Chondrocyte (in vitro differentiated cells): ENCODE measurements at regions not wholly inside any gene's neighbourhood (a gene's known extent, or its start where the extent isn't known, plus 50 kb on each side); places are given as distances from the start of the nearest gene placed in this dataset.

Source experiments
- DNase-seq: peaks from one replicate; pipeline ENCODE4 v3.0.0; 2021; ENCODE audit warnings: mixed read lengths, low spot score
- H3K27ac Mint-ChIP-seq: one replicate; pipeline ENCODE4 v1.8.0; 2021; ENCODE audit warnings: mild to moderate bottlenecking, moderate library complexity, mixed read lengths; ENCODE audit not compliant: unreplicated experiment
- H3K27me3 Mint-ChIP-seq: 2 replicates; pipeline ENCODE4 v1.8.0; 2021; ENCODE audit warnings: low read depth, mixed read lengths
- H3K36me3 Mint-ChIP-seq: 2 replicates; pipeline ENCODE4 v1.8.0; 2021; ENCODE audit warnings: low read depth, mixed read lengths
- H3K4me1 Mint-ChIP-seq: 2 replicates; pipeline ENCODE4 v1.8.0; 2021; ENCODE audit warnings: low read depth, mild to moderate bottlenecking, mixed read lengths
- H3K4me3 Mint-ChIP-seq: one replicate; pipeline ENCODE4 v1.8.0; 2021; ENCODE audit warnings: mild to moderate bottlenecking, moderate library complexity, mixed read lengths; ENCODE audit not compliant: unreplicated experiment
- H3K9me3 Mint-ChIP-seq: 2 replicates; pipeline ENCODE4 v1.8.0; 2021; ENCODE audit warnings: low read depth, mixed read lengths
- TF ChIP-seq, protein P1 (sequence below): fragments of 200-600 bp; sonication (generic); IDR thresholded peaks from 2 replicates; pipeline ENCODE4 v1.5.0; 2021; ENCODE audit warnings: antibody characterized with exemption, mild to moderate bottlenecking, moderate library complexity

- no peaks in the 10 kb centered on the region for H3K27me3 Mint-ChIP-seq
- TF ChIP-seq, protein P1, sequence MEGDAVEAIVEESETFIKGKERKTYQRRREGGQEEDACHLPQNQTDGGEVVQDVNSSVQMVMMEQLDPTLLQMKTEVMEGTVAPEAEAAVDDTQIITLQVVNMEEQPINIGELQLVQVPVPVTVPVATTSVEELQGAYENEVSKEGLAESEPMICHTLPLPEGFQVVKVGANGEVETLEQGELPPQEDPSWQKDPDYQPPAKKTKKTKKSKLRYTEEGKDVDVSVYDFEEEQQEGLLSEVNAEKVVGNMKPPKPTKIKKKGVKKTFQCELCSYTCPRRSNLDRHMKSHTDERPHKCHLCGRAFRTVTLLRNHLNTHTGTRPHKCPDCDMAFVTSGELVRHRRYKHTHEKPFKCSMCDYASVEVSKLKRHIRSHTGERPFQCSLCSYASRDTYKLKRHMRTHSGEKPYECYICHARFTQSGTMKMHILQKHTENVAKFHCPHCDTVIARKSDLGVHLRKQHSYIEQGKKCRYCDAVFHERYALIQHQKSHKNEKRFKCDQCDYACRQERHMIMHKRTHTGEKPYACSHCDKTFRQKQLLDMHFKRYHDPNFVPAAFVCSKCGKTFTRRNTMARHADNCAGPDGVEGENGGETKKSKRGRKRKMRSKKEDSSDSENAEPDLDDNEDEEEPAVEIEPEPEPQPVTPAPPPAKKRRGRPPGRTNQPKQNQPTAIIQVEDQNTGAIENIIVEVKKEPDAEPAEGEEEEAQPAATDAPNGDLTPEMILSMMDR = no peak
- peaks cover 23% of the 10 kb centered on the region for H3K9me3 Mint-ChIP-seq
- no peak overlapping the region for H3K27ac Mint-ChIP-seq
- H3K4me1 Mint-ChIP-seq = no peaks in the 10 kb centered on the region
- no peak for DNase-seq
- H3K36me3 Mint-ChIP-seq = peaks cover 2% of the 10 kb centered on the region
- H3K4me3 Mint-ChIP-seq = no peak overlapping the region
Measured at GRCh38 chrX:42538405-42538804, 239.6 kb downstream of the PPP1R2C start.

DNA sequence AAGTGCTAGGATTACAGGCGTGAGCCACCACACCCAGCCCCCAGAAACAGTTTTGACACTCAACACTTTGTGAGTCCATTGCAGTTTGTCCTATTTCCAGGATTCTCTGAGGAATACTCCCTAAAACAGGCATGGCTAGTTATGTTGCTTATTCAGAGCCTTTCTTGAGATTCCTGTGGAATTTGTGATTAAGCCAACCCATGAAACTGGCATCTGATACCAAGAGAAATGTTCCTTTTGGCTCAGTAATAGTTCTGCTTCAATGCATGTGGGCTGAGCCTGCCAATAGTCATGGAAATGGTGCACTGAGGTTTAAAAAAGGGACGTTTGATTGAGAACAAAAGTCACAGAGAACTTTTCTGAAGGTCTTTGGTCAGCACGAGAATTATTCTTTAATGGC lies 241.7 kb downstream of the PPP1R2C start:
- TF ChIP-seq, protein P1 = no peak
- no peak for DNase-seq
- Mint-ChIP-seq H3K9me3 (peaks cover 23% of the 10 kb centered on the region), H3K36me3 (peaks cover 2% of the 10 kb centered on the region), H3K4me3 (no peak overlapping the region), H3K27ac (no peak overlapping the region), H3K27me3 (no peaks in the 10 kb centered on the region), H3K4me1 (no peaks in the 10 kb centered on the region)

DNA sequence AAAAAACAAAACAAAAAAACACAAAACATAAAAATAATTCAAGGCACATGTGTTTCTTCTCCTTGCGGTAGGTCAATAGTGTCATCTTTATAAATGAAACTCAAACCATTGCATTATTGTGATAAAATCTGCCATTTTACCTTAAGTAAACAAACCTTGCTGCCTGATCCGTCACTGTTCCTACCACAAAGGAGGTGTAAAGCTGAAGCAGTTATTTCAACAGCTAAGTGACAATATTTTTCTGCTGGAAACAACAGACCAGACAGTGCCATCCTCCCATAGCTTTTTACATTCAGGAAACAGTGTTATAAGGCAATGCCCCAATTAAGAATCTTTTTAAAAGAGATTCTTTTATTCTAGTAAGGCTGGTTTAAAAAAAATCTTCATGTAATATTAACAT lies 242.7 kb downstream of the PPP1R2C start:
- Mint-ChIP-seq H3K9me3 (peaks cover 21% of the 10 kb centered on the region), H3K4me1 (no peaks in the 10 kb centered on the region), H3K27me3 (no peaks in the 10 kb centered on the region), H3K4me3 (no peak overlapping the region), H3K36me3 (peaks cover 2% of the 10 kb centered on the region), H3K27ac (no peak overlapping the region)
- no peak for DNase-seq
- TF ChIP-seq, protein P1 = no peak

- Mint-ChIP-seq H3K4me3 (no peak overlapping the region), H3K4me1 (no peaks in the 10 kb centered on the region), H3K36me3 (peaks cover 2% of the 10 kb centered on the region), H3K27ac (no peak overlapping the region), H3K9me3 (peaks cover 17% of the 10 kb centered on the region), H3K27me3 (no peaks in the 10 kb centered on the region)
- DNase-seq = no peak
- TF ChIP-seq, protein P1 = no peak
Measured at GRCh38 chrX:42533761-42534160, 244.2 kb downstream of the PPP1R2C start.

- TF ChIP-seq, protein P1 = no peak
- Mint-ChIP-seq H3K36me3 (no peaks in the 10 kb centered on the region), H3K4me1 (no peaks in the 10 kb centered on the region), H3K9me3 (peaks cover 10% of the 10 kb centered on the region), H3K27me3 (no peaks in the 10 kb centered on the region), H3K27ac (no peak overlapping the region), H3K4me3 (no peak overlapping the region)
- DNase-seq = no peak
Measured at GRCh38 chrX:42531441-42531840, 246.5 kb downstream of the PPP1R2C start.
